GM10266 (cell line): ENCODE measurements at regions not wholly inside any gene's neighbourhood (a gene's known extent, or its start where the extent isn't known, plus 50 kb on each side); places are given as distances from the start of the nearest gene placed in this dataset.

Experiments
- DNase-seq: peaks from one replicate; pipeline ENCODE4 v3.0.0; 2012; ENCODE audit errors: extremely low spot score
- TF ChIP-seq, protein P1 (sequence below): IDR thresholded peaks from 2 replicates; pipeline ENCODE4 v1.5.1; 2012; ENCODE audit warnings: mild to moderate bottlenecking, low read depth; ENCODE audit not compliant: control insufficient read depth, insufficient read depth; ENCODE audit errors: missing control alignments

GRCh38 chr6:55960344-55960743, 85.0 kb upstream of the BMP5 start:
- TF ChIP-seq, protein P1, sequence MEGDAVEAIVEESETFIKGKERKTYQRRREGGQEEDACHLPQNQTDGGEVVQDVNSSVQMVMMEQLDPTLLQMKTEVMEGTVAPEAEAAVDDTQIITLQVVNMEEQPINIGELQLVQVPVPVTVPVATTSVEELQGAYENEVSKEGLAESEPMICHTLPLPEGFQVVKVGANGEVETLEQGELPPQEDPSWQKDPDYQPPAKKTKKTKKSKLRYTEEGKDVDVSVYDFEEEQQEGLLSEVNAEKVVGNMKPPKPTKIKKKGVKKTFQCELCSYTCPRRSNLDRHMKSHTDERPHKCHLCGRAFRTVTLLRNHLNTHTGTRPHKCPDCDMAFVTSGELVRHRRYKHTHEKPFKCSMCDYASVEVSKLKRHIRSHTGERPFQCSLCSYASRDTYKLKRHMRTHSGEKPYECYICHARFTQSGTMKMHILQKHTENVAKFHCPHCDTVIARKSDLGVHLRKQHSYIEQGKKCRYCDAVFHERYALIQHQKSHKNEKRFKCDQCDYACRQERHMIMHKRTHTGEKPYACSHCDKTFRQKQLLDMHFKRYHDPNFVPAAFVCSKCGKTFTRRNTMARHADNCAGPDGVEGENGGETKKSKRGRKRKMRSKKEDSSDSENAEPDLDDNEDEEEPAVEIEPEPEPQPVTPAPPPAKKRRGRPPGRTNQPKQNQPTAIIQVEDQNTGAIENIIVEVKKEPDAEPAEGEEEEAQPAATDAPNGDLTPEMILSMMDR: no peak
- no peak for DNase-seq

GRCh38 chr6:55958790-55959189, 83.4 kb upstream of the BMP5 start:
- no peak for DNase-seq
- TF ChIP-seq, protein P1: no peak

- TF ChIP-seq, protein P1: no peak
- DNase-seq: no peak
These were observed 82.6 kb upstream of the BMP5 start for GRCh38 chr6:55957961-55958422.

DNA sequence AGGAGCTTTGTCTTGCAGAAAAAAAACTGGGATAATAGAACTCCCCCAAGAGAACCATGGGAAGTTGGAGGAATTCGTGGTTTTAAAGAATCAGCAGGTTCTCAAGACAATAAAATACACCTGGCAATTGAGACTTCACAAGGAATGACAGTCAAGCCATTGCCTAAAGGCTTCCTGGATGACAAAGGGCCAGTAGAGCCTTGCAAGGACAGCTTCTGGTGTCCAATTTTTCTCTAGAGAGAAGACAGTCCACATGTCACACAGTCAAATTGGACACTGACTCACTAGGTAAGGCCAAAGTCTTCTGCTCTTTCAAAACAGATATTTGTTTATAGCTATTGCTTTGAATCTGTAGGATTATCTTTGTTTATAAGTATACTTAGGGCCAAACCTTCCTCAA, 80.3 kb upstream of the BMP5 start:
- TF ChIP-seq, protein P1: no peak
- no peak for DNase-seq

DNA sequence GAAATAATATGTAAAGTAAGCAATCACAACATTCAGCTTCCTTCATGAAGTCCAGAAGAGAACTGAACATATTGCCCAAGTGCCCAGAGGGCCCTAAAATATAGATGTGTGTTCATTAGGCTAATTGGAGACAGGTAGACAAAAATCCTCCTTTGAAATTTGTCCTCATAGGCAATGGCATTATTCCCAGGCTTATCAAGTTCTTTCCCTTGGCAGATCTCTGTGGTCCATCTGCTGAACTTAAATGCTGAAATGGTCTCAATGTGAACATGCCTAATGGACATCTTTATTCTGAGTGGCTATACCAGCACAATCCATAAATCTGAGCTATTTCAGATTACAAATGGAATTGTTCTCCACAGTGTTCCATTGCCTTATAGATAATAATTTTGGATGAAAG, 79.0 kb upstream of the BMP5 start:
- TF ChIP-seq, protein P1: no peak

GRCh38 chr6:55953335-55953734, 77.9 kb upstream of the BMP5 start:
- DNase-seq: no peak

More for the DNA sequence above, 79.0 kb upstream of the BMP5 start:
- no peak for DNase-seq

DNA sequence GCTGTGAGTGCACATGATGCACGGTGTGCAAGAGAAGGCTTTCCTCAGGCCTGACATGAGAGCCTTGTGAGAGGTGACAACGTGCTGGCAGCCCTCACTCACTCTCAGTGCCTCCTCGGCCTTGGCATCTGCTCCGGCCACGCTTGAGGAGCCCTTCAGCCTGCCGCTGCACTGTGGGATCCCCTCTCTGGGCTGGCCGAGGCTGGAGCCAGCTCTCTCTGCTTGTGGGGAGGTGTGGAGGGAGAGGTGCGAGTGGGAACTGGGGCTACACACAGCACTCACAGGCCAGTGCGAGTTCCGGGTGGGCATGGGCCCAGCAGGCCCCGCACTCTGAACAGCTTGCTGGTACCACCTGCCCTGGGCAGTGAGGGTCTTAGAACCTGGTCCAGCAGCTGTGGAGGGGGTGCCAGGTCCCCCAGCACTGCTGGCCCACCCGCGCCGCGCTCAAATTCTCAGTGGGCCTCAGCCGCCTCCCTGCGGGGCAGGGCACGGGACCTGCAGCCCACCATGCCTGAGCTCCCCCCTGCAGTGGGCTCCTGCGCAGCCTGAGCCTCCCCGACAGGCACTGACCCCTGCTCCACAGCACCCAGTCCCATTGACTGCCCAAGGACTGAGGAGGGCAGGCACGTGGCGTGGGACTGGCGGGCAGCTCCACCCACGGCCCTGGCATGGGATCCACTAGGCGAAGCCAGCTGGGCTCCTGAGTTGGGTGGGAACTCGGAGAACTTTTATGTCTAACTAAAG, 74.9 kb upstream of the BMP5 start:
- no peak for DNase-seq
- TF ChIP-seq, protein P1: no peak

More at GRCh38 chr6:55953335-55953734, 77.9 kb upstream of the BMP5 start:
- TF ChIP-seq, protein P1: peak; percentile 14
